Liver (tissue), 3 donors: ENCODE measurements at regions not wholly inside any gene's neighbourhood (a gene's known extent, or its start where the extent isn't known, plus 50 kb on each side); places are given as distances from the start of the nearest gene placed in this dataset.

ENCODE experiments used
- EGR1 ChIP-seq, 2 donors: IDR thresholded peaks; 2 replicates each; pipeline ENCODE4 v1.6.1; 2016 to 2018; ENCODE audit warnings: antibody characterized with exemption in 2 of 2, low read depth in 2 of 2
- FOXA1 ChIP-seq: IDR thresholded peaks from 2 replicates; pipeline ENCODE4 v1.6.1; 2016; ENCODE audit warnings: antibody characterized with exemption
- MAX ChIP-seq: IDR thresholded peaks from 2 replicates; pipeline ENCODE4 v1.6.1; 2016; ENCODE audit warnings: antibody characterized with exemption
- RAD21 ChIP-seq, 2 donors: IDR thresholded peaks; 2 replicates each; pipeline ENCODE4 v1.6.1; 2016; ENCODE audit warnings: antibody characterized with exemption in 2 of 2, mild to moderate bottlenecking in 2 of 2
- RXRA ChIP-seq, 2 donors: IDR thresholded peaks; 2 replicates each; pipeline ENCODE4 v1.6.1; 2017 to 2018; ENCODE audit warnings: antibody characterized with exemption in 2 of 2, mild to moderate bottlenecking in 1 of 2
- TAF1 ChIP-seq: conservative IDR thresholded peaks from 2 replicates; pipeline ENCODE4 v1.6.1; 2016; ENCODE audit warnings: antibody characterized with exemption, mild to moderate bottlenecking
- TF ChIP-seq, protein P1 (sequence below): fragments of 150-350 bp; IDR thresholded peaks from 2 replicates; pipeline ENCODE4 v1.5.1; 2017; ENCODE audit warnings: improper control_type of control experiment, low read depth, low read length; ENCODE audit not compliant: missing input control
- TF ChIP-seq, protein P2 (sequence below): IDR thresholded peaks from 2 replicates; pipeline ENCODE4 v1.6.1; 2016; ENCODE audit warnings: antibody characterized with exemption
- TF ChIP-seq, protein P3 (sequence below): IDR thresholded peaks from 2 replicates; pipeline ENCODE4 v1.6.1; 2016; ENCODE audit warnings: antibody characterized with exemption
- TF ChIP-seq, protein P4 (sequence below): IDR thresholded peaks from 2 replicates; pipeline ENCODE4 v1.6.1; 2016; ENCODE audit warnings: antibody characterized with exemption, mild to moderate bottlenecking
- donor health status: healthy.
- donor health status: healthy.

DNA sequence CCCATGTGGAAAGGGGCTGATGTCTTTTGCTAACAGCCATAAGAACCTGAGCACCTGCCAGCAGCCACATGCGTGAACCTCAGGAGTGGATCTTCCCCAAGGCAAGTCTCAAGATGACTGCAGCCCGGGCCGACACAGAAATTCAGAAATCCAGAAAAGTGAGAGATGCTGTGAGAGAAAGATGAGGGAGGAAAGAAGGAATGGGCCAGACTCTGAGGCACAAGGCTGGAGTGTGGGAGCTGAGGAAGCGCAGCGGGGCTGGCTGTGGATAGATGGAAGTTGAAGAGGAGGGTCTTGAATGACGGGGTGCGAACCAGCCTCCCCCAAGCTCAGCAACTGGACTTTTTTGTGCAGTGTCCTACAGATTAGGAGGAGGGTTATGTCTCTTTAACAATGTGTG lies 337.8 kb downstream of the GADD45G start:
- TF ChIP-seq, protein P1, sequence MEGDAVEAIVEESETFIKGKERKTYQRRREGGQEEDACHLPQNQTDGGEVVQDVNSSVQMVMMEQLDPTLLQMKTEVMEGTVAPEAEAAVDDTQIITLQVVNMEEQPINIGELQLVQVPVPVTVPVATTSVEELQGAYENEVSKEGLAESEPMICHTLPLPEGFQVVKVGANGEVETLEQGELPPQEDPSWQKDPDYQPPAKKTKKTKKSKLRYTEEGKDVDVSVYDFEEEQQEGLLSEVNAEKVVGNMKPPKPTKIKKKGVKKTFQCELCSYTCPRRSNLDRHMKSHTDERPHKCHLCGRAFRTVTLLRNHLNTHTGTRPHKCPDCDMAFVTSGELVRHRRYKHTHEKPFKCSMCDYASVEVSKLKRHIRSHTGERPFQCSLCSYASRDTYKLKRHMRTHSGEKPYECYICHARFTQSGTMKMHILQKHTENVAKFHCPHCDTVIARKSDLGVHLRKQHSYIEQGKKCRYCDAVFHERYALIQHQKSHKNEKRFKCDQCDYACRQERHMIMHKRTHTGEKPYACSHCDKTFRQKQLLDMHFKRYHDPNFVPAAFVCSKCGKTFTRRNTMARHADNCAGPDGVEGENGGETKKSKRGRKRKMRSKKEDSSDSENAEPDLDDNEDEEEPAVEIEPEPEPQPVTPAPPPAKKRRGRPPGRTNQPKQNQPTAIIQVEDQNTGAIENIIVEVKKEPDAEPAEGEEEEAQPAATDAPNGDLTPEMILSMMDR: no peak
- TF ChIP-seq FOXA1: no peak
- no peak for TF ChIP-seq MAX
- TF ChIP-seq, protein P2, sequence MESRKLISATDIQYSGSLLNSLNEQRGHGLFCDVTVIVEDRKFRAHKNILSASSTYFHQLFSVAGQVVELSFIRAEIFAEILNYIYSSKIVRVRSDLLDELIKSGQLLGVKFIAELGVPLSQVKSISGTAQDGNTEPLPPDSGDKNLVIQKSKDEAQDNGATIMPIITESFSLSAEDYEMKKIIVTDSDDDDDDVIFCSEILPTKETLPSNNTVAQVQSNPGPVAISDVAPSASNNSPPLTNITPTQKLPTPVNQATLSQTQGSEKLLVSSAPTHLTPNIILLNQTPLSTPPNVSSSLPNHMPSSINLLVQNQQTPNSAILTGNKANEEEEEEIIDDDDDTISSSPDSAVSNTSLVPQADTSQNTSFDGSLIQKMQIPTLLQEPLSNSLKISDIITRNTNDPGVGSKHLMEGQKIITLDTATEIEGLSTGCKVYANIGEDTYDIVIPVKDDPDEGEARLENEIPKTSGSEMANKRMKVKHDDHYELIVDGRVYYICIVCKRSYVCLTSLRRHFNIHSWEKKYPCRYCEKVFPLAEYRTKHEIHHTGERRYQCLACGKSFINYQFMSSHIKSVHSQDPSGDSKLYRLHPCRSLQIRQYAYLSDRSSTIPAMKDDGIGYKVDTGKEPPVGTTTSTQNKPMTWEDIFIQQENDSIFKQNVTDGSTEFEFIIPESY: no peak
- TF ChIP-seq RXRA (IDR thresholded peaks at IDR 0.05): no peak
- TF ChIP-seq, protein P3, sequence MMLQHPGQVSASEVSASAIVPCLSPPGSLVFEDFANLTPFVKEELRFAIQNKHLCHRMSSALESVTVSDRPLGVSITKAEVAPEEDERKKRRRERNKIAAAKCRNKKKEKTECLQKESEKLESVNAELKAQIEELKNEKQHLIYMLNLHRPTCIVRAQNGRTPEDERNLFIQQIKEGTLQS: no peak
- TF ChIP-seq RAD21 (IDR thresholded peaks at IDR 0.05): no peak
- TF ChIP-seq EGR1 (IDR thresholded peaks at IDR 0.05; ENCODE audit: low read depth in 2 of 2): no peak
- TF ChIP-seq TAF1: no peak
- TF ChIP-seq, protein P4, sequence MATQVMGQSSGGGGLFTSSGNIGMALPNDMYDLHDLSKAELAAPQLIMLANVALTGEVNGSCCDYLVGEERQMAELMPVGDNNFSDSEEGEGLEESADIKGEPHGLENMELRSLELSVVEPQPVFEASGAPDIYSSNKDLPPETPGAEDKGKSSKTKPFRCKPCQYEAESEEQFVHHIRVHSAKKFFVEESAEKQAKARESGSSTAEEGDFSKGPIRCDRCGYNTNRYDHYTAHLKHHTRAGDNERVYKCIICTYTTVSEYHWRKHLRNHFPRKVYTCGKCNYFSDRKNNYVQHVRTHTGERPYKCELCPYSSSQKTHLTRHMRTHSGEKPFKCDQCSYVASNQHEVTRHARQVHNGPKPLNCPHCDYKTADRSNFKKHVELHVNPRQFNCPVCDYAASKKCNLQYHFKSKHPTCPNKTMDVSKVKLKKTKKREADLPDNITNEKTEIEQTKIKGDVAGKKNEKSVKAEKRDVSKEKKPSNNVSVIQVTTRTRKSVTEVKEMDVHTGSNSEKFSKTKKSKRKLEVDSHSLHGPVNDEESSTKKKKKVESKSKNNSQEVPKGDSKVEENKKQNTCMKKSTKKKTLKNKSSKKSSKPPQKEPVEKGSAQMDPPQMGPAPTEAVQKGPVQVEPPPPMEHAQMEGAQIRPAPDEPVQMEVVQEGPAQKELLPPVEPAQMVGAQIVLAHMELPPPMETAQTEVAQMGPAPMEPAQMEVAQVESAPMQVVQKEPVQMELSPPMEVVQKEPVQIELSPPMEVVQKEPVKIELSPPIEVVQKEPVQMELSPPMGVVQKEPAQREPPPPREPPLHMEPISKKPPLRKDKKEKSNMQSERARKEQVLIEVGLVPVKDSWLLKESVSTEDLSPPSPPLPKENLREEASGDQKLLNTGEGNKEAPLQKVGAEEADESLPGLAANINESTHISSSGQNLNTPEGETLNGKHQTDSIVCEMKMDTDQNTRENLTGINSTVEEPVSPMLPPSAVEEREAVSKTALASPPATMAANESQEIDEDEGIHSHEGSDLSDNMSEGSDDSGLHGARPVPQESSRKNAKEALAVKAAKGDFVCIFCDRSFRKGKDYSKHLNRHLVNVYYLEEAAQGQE: no peak
